Neural crest cell (in vitro differentiated cells): ENCODE measurements at regions not wholly inside any gene's neighbourhood (a gene's known extent, or its start where the extent isn't known, plus 50 kb on each side); places are given as distances from the start of the nearest gene placed in this dataset.

ENCODE experiments used
- DNase-seq: peaks from one replicate; pipeline ENCODE4 v3.0.0; 2021; ENCODE audit warnings: low read depth, mixed read lengths, low spot score
- H3K27ac Mint-ChIP-seq: one replicate; pipeline ENCODE4 v1.8.0; 2021; ENCODE audit warnings: mild to moderate bottlenecking, mixed read lengths; ENCODE audit not compliant: unreplicated experiment
- H3K27me3 Mint-ChIP-seq: 2 replicates; pipeline ENCODE4 v1.8.0; 2021; ENCODE audit warnings: low read depth, mild to moderate bottlenecking, mixed read lengths
- H3K36me3 Mint-ChIP-seq: 2 replicates; pipeline ENCODE4 v1.8.0; 2021; ENCODE audit warnings: low read depth, mild to moderate bottlenecking, mixed read lengths
- H3K4me1 Mint-ChIP-seq: 2 replicates; pipeline ENCODE4 v1.8.0; 2021; ENCODE audit warnings: mixed read lengths
- H3K4me3 Mint-ChIP-seq: one replicate; pipeline ENCODE4 v1.8.0; 2021; ENCODE audit warnings: mild to moderate bottlenecking, mixed read lengths
- H3K9me3 Mint-ChIP-seq: 2 replicates; pipeline ENCODE4 v1.8.0; 2021; ENCODE audit warnings: mixed read lengths
- CTCF ChIP-seq: fragments of 200-600 bp; sonication (generic); conservative IDR thresholded peaks from 2 replicates; pipeline ENCODE4 v1.5.0; 2021; ENCODE audit warnings: antibody characterized with exemption, mild to moderate bottlenecking

GRCh38 chr4:155529272-155529671 lies 137.4 kb upstream of the GUCY1A1 start:
- Mint-ChIP-seq H3K36me3 (no peaks in the 10 kb centered on the region), H3K27ac (no peak overlapping the region), H3K4me1 (no peaks in the 10 kb centered on the region), H3K27me3 (no peaks in the 10 kb centered on the region), H3K4me3 (no peak overlapping the region), H3K9me3 (peaks cover 3% of the 10 kb centered on the region)
- no peak for TF ChIP-seq CTCF
- no peak for DNase-seq

GRCh38 chr4:155526452-155527169 lies 140.0 kb upstream of the GUCY1A1 start:
- Mint-ChIP-seq H3K27ac (no peak overlapping the region), H3K27me3 (no peaks in the 10 kb centered on the region), H3K4me1 (no peaks in the 10 kb centered on the region), H3K36me3 (peaks cover 3% of the 10 kb centered on the region), H3K9me3 (peaks cover 10% of the 10 kb centered on the region), H3K4me3 (no peak overlapping the region)
- no peak for DNase-seq
- TF ChIP-seq CTCF: no peak

GRCh38 chr4:155524926-155525455 lies 141.7 kb upstream of the GUCY1A1 start:
- no peaks in the 10 kb centered on the region for H3K27me3 Mint-ChIP-seq
- DNase-seq: no peak
- H3K9me3 Mint-ChIP-seq: peaks cover 18% of the 10 kb centered on the region
- TF ChIP-seq CTCF: no peak
- no peaks in the 10 kb centered on the region for H3K4me1 Mint-ChIP-seq
- peaks cover 3% of the 10 kb centered on the region for H3K36me3 Mint-ChIP-seq
- no peak overlapping the region for H3K27ac Mint-ChIP-seq
- H3K4me3 Mint-ChIP-seq: no peak overlapping the region

- H3K9me3 Mint-ChIP-seq: peaks cover 22% of the 10 kb centered on the region
- DNase-seq: no peak
- H3K4me1 Mint-ChIP-seq: no peaks in the 10 kb centered on the region
- no peak for TF ChIP-seq CTCF
- H3K27me3 Mint-ChIP-seq: no peaks in the 10 kb centered on the region
- H3K4me3 Mint-ChIP-seq: no peak overlapping the region
- peaks cover 3% of the 10 kb centered on the region for H3K36me3 Mint-ChIP-seq
- H3K27ac Mint-ChIP-seq: no peak overlapping the region
These were observed 143.3 kb upstream of the GUCY1A1 start for GRCh38 chr4:155523358-155523757.

- H3K4me3 Mint-ChIP-seq: no peak overlapping the region
- no peak for DNase-seq
- H3K9me3 Mint-ChIP-seq: peaks cover 19% of the 10 kb centered on the region
- no peak for TF ChIP-seq CTCF
- no peaks in the 10 kb centered on the region for H3K27me3 Mint-ChIP-seq
- no peak overlapping the region for H3K27ac Mint-ChIP-seq
- no peaks in the 10 kb centered on the region for H3K4me1 Mint-ChIP-seq
- H3K36me3 Mint-ChIP-seq: peaks cover 3% of the 10 kb centered on the region
These were observed 144.4 kb upstream of the GUCY1A1 start for GRCh38 chr4:155522201-155522600.
